Stomach (tissue), 4 donors: ENCODE measurements at regions not wholly inside any gene's neighbourhood (a gene's known extent, or its start where the extent isn't known, plus 50 kb on each side); places are given as distances from the start of the nearest gene placed in this dataset.
"Not testable (repeated sequence)": the region's sequence is repeated elsewhere in the genome, so short reads cannot be mapped to it uniquely, and the experiment has no call there.

Experiments
- CTCF ChIP-seq, 7 experiments: fragments of 450-650 bp in 4 of 7; fragments of 200-600 bp in 3 of 7; sonication (generic) in 3 of 7; IDR thresholded peaks; one replicate each; pipeline ENCODE4 v1.5.1; 2016 to 2019; ENCODE audit warnings: antibody characterized with exemption in 7 of 7, control low read depth in 2 of 7, mild to moderate bottlenecking in 1 of 7
- POLR2AphosphoS5 ChIP-seq, 3 donors: sonication (generic); formaldehyde crosslinking; IDR thresholded peaks; one replicate each; pipeline ENCODE4 v1.6.1; 2016; ENCODE audit warnings: antibody characterized with exemption in 3 of 3

- TF ChIP-seq CTCF, POLR2AphosphoS5 (IDR thresholded peaks at IDR 0.05): not testable (repeated sequence)
These were observed 184.6 kb upstream of the MSX2 start for GRCh38 chr5:174539823-174540222.
